ENCODE measurements at regions not wholly inside any gene's neighbourhood (a gene's known extent, or its start where the extent isn't known, plus 50 kb on each side); places are given as distances from the start of the nearest gene placed in this dataset.
"Not testable (repeated sequence)": the region's sequence is repeated elsewhere in the genome, so short reads cannot be mapped to it uniquely, and the experiment has no call there.

- Mint-ChIP-seq H3K27ac (no peak overlapping the region), H3K27me3 (no peaks in the 10 kb centered on the region), H3K36me3 (no peaks in the 10 kb centered on the region), H3K4me3 (no peak overlapping the region), H3K9me3 (peaks cover 7% of the 10 kb centered on the region), H3K4me1 (no peaks in the 10 kb centered on the region)
- CTCF ChIA-PET = no interaction called here
- DNase-seq = no peak
Measured at GRCh38 chr9:82129708-82130107, 141.1 kb downstream of the SPATA31D1 start.

- no peak overlapping the region for H3K27ac Mint-ChIP-seq
- no peak overlapping the region for H3K4me3 Mint-ChIP-seq
- CTCF ChIA-PET = interaction anchor here (1.3 kb wide), 1 partner anchor 12 kb away, joined by 3 read pairs; no protein-coding TSS in a partner anchor
- peaks cover 7% of the 10 kb centered on the region for H3K9me3 Mint-ChIP-seq
- no peaks in the 10 kb centered on the region for H3K4me1 Mint-ChIP-seq
- no peaks in the 10 kb centered on the region for H3K27me3 Mint-ChIP-seq
- no peaks in the 10 kb centered on the region for H3K36me3 Mint-ChIP-seq
- DNase-seq = no peak
Measured at GRCh38 chr9:82130331-82131042, 141.9 kb downstream of the SPATA31D1 start.

GRCh38 chr9:82131072-82131471 is 142.5 kb downstream of the SPATA31D1 start:
- Mint-ChIP-seq H3K27ac (no peak overlapping the region), H3K4me1 (no peaks in the 10 kb centered on the region), H3K36me3 (no peaks in the 10 kb centered on the region), H3K9me3 (peaks cover 7% of the 10 kb centered on the region), H3K27me3 (no peaks in the 10 kb centered on the region), H3K4me3 (no peak overlapping the region)
- no peak for DNase-seq
- CTCF ChIA-PET = interaction anchor here (1.3 kb wide), 1 partner anchor 13 kb away, joined by 3 read pairs; no protein-coding TSS in a partner anchor

- CTCF ChIA-PET = no interaction called here
- Mint-ChIP-seq H3K27ac (no peak overlapping the region), H3K4me3 (no peak overlapping the region), H3K36me3 (no peaks in the 10 kb centered on the region), H3K27me3 (no peaks in the 10 kb centered on the region), H3K9me3 (peaks cover 7% of the 10 kb centered on the region), H3K4me1 (no peaks in the 10 kb centered on the region)
- DNase-seq = no peak
Measured at GRCh38 chr9:82132024-82132423, 143.5 kb downstream of the SPATA31D1 start.

GRCh38 chr9:82134010-82134409 is 145.4 kb downstream of the SPATA31D1 start:
- peaks cover 7% of the 10 kb centered on the region for H3K9me3 Mint-ChIP-seq
- no peak for DNase-seq
- no peaks in the 10 kb centered on the region for H3K36me3 Mint-ChIP-seq
- H3K27me3 Mint-ChIP-seq = no peaks in the 10 kb centered on the region
- H3K4me3 Mint-ChIP-seq = no peak overlapping the region
- H3K27ac Mint-ChIP-seq = no peak overlapping the region
- H3K4me1 Mint-ChIP-seq = no peaks in the 10 kb centered on the region
- CTCF ChIA-PET = no interaction called here

- CTCF ChIA-PET = no interaction called here
- Mint-ChIP-seq H3K27ac (no peak overlapping the region), H3K36me3 (no peaks in the 10 kb centered on the region), H3K9me3 (peaks cover 4% of the 10 kb centered on the region), H3K4me1 (no peaks in the 10 kb centered on the region), H3K27me3 (no peaks in the 10 kb centered on the region), H3K4me3 (no peak overlapping the region)
- no peak for DNase-seq
Measured at GRCh38 chr9:82135106-82135505, 146.5 kb downstream of the SPATA31D1 start.

GRCh38 chr9:82138081-82138480 is 149.5 kb downstream of the SPATA31D1 start:
- DNase-seq, H3K36me3 Mint-ChIP-seq, H3K27ac Mint-ChIP-seq, H3K4me3 Mint-ChIP-seq, H3K4me1 Mint-ChIP-seq, CTCF ChIA-PET, H3K9me3 Mint-ChIP-seq, H3K27me3 Mint-ChIP-seq: not testable (repeated sequence)

- DNase-seq = no peak
- Mint-ChIP-seq H3K4me1 (no peaks in the 10 kb centered on the region), H3K4me3 (no peak overlapping the region), H3K36me3 (no peaks in the 10 kb centered on the region), H3K27ac (no peak overlapping the region), H3K9me3 (peaks cover under 1% of the 10 kb centered on the region), H3K27me3 (no peaks in the 10 kb centered on the region)
- CTCF ChIA-PET = no interaction called here
Measured at GRCh38 chr9:82140471-82140870, 151.9 kb downstream of the SPATA31D1 start.

GRCh38 chr9:82144803-82145202 is 156.2 kb downstream of the SPATA31D1 start:
- H3K36me3 Mint-ChIP-seq = no peaks in the 10 kb centered on the region
- peaks cover 4% of the 10 kb centered on the region for H3K9me3 Mint-ChIP-seq
- CTCF ChIA-PET = no interaction called here
- no peak overlapping the region for H3K27ac Mint-ChIP-seq
- no peaks in the 10 kb centered on the region for H3K27me3 Mint-ChIP-seq
- H3K4me1 Mint-ChIP-seq = no peaks in the 10 kb centered on the region
- no peak for DNase-seq
- H3K4me3 Mint-ChIP-seq = no peak overlapping the region

- CTCF ChIA-PET = no interaction called here
- no peaks in the 10 kb centered on the region for H3K36me3 Mint-ChIP-seq
- H3K9me3 Mint-ChIP-seq = peaks cover 4% of the 10 kb centered on the region
Measured at GRCh38 chr9:82146677-82147076, 158.1 kb downstream of the SPATA31D1 start.

GRCh38 chr9:82147798-82148425 is 159.3 kb downstream of the SPATA31D1 start:
- peaks cover 4% of the 10 kb centered on the region for H3K9me3 Mint-ChIP-seq
- no peak overlapping the region for H3K27ac Mint-ChIP-seq
- CTCF ChIA-PET = no interaction called here
- DNase-seq = no peak
- H3K4me1 Mint-ChIP-seq = no peaks in the 10 kb centered on the region
- H3K36me3 Mint-ChIP-seq = no peaks in the 10 kb centered on the region
- no peaks in the 10 kb centered on the region for H3K27me3 Mint-ChIP-seq
- H3K4me3 Mint-ChIP-seq = no peak overlapping the region

More at GRCh38 chr9:82146677-82147076, 158.1 kb downstream of the SPATA31D1 start:
- Mint-ChIP-seq H3K4me3 (no peak overlapping the region), H3K27me3 (no peaks in the 10 kb centered on the region), H3K4me1 (no peaks in the 10 kb centered on the region), H3K27ac (no peak overlapping the region)
- no peak for DNase-seq

GRCh38 chr9:82148426-82148810 is 159.8 kb downstream of the SPATA31D1 start:
- Mint-ChIP-seq H3K4me1 (no peaks in the 10 kb centered on the region), H3K27me3 (no peaks in the 10 kb centered on the region), H3K36me3 (no peaks in the 10 kb centered on the region), H3K27ac (no peak overlapping the region), H3K4me3 (no peak overlapping the region), H3K9me3 (peaks cover 4% of the 10 kb centered on the region)
- DNase-seq = no peak
- CTCF ChIA-PET = no interaction called here

- no peak overlapping the region for H3K27ac Mint-ChIP-seq
- H3K27me3 Mint-ChIP-seq = no peaks in the 10 kb centered on the region
- CTCF ChIA-PET = no interaction called here
- DNase-seq = no peak
- H3K4me3 Mint-ChIP-seq = no peak overlapping the region
- no peaks in the 10 kb centered on the region for H3K4me1 Mint-ChIP-seq
- H3K36me3 Mint-ChIP-seq = no peaks in the 10 kb centered on the region
- H3K9me3 Mint-ChIP-seq = peaks cover 4% of the 10 kb centered on the region
Measured at GRCh38 chr9:82148901-82149461, 160.4 kb downstream of the SPATA31D1 start.

GRCh38 chr9:82149501-82149946 is 161.0 kb downstream of the SPATA31D1 start:
- Mint-ChIP-seq H3K4me1 (no peaks in the 10 kb centered on the region), H3K4me3 (no peak overlapping the region), H3K27me3 (no peaks in the 10 kb centered on the region), H3K36me3 (no peaks in the 10 kb centered on the region), H3K9me3 (peaks cover 4% of the 10 kb centered on the region), H3K27ac (no peak overlapping the region)
- no peak for DNase-seq
- CTCF ChIA-PET = no interaction called here

- no peak overlapping the region for H3K27ac Mint-ChIP-seq
- no peaks in the 10 kb centered on the region for H3K27me3 Mint-ChIP-seq
- DNase-seq = no peak
- no peaks in the 10 kb centered on the region for H3K4me1 Mint-ChIP-seq
- no peak overlapping the region for H3K4me3 Mint-ChIP-seq
- peaks cover 2% of the 10 kb centered on the region for H3K9me3 Mint-ChIP-seq
- CTCF ChIA-PET = no interaction called here
- H3K36me3 Mint-ChIP-seq = no peaks in the 10 kb centered on the region
Measured at GRCh38 chr9:82152181-82152580, 163.6 kb downstream of the SPATA31D1 start.
